OCI-M2 (cell line): ENCODE measurements at regions not wholly inside any gene's neighbourhood (a gene's known extent, or its start where the extent isn't known, plus 50 kb on each side); places are given as distances from the start of the nearest gene placed in this dataset.

Experiments
- DNase-seq: peaks from one replicate; lab custom pipeline; 2025; ENCODE audit not compliant: unreplicated experiment; lab: John Stamatoyannopoulos, UW

DNA sequence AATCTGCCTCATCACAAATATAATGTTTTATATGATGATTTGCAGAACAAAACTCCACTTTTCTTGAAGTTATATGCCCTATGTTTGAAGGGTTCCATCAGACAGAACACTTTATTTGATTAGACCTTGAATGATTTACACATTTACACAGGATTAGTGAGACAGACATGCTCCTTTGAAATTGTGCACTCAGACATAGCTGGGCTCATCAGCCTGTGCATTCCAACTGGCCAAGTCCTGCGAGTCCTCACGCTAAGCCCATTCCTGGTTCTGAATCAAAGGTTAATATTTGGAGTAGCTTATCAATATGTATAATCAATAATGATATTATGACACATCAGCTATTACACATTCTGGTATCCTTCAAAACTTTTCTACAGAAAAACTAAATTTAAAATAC lies 173.6 kb downstream of the MBL2 start:
- no peak for DNase-seq

- DNase-seq: no peak
Measured at GRCh38 chr10:52599551-52600200, 172.9 kb downstream of the MBL2 start.

- DNase-seq: peak; percentile 0
Measured at GRCh38 chr10:52604131-52604530, 168.5 kb downstream of the MBL2 start.

DNA sequence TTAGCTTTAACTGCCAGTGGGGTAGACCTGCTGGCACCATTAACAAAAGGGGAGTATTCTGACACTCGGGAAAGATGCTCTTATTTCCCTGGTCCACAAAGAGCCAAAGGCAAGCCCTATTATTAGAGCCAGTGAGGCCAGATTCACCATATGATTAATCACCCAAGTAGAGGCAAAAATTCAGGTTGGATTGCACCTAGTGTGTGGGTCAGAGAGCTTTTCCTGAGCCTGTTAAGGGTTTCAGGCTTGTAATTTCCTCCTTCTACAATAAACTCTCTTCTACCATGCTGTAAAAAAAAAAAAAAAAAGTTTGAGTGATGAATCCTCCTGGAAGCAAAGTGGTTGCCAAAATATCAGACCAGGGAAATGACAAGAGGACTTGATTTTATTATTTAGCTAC lies 163.5 kb downstream of the MBL2 start:
- no peak for DNase-seq

DNA sequence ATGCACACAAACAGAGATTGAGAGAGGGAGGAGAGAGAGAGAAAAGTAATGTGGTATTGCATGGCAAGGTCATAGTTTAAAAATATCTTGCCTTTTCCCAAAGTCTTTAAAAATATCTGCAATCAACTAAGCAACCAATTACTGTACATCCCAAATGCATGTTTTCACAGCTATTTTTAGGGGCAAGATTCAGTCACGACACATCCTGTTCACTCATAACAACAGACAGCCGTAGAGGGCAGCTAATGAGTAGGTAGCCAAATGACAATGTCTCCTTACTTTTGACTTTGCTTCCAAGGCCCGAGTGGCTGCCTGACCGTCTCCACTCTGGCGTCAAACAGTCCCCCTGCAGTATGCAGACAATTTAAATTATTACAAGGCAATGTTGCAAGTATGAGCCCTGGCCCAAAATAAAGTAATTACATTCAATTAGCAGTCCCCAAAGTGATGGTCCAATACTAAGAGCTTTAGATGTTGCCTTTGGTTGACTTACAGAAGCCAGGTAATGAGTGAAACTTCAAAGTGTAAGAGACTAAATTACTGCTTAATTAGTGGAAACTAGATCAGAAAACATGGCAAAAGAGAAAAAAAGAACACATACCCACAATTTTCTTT lies 162.9 kb downstream of the MBL2 start:
- no peak for DNase-seq

- DNase-seq: no peak
Measured at GRCh38 chr10:52615331-52615730, 157.3 kb downstream of the MBL2 start.

DNA sequence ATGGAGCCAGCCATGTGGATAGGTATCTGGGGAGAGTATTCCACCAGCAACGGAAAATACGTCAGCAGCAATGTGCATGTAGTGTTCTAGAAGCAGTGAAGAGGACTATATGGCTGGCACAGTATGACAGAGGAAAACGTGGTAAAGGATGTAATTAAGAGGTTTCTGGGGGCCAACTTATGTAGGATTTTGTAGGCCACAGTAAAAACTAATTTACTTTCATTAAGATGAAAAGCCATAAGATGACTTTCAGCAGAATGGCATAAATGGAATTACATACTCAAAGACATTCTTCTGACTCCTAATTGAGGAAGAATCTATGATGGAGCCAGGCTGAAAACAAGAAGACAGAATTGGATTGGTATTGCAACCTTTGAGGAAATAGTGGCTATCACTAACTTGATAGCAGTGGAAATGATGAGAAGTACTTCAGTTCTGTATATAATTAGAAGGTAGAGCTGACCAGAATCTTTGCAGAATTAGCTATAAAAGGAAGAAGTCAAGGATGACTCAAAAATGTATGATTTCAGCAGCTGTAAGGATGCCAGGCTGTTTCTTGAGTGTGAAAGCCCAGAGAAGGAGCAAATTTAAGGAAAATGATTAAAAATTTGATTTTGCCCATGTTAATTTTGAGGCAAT lies 156.7 kb downstream of the MBL2 start:
- no peak for DNase-seq

DNA sequence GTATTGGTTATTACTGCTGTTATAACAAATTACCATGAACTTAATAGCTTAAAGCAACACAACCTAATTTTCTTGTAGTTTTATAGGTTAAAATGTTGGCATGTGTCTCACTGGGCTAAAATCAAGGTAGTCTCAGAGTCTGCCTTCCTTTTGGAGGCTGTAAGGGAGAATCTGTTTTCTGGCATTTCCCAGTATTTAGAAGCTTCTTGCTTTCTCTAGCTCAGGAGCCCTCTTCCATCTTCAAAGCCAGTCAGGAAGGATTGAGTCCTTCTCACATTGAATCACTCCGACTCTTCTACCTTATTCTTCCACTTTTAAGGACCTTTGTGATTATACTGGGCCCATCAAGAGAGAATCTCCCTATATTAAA lies 156.2 kb downstream of the MBL2 start:
- no peak for DNase-seq

DNA sequence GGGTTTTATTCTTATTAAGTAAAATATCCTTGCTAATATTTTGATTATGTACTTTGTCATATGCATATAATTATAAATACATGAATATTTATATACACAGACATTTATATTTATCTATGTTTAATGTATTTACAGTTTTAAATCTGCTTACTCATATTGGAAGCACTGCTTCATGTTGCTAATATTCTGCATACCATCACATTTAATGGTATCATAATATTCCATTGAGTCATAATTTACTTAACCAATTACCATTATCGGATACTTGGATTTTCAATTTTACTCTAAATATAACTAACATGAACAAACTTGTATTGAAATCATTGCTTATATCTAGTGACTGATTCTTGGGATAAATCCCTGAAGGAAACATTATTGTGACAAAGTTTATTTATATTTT lies 155.2 kb downstream of the MBL2 start:
- DNase-seq: no peak

- no peak for DNase-seq
Measured at GRCh38 chr10:52619052-52619451, 153.5 kb downstream of the MBL2 start.

DNA sequence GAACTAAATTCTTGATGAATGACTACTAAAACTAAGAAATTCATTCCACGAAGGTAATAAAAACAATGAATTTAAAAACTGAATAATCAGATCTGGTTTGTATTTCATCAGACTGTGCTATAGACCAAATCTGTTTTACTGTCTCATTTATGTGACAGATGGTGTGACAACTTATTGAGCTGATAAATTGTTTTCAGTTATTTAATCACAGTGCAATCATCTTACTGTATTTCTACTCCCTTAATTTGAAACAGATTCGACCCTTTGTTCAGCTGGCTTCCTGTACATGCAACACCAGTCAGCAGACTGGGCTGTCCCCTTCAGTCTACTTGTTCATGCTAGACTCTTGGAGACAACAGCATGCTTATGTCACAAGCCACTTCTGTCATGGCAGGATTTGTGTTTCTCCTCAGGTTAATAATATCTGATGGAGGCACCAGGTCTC lies 150.9 kb downstream of the MBL2 start:
- no peak for DNase-seq

- no peak for DNase-seq
Measured at GRCh38 chr10:52623761-52624160, 148.8 kb downstream of the MBL2 start.

DNA sequence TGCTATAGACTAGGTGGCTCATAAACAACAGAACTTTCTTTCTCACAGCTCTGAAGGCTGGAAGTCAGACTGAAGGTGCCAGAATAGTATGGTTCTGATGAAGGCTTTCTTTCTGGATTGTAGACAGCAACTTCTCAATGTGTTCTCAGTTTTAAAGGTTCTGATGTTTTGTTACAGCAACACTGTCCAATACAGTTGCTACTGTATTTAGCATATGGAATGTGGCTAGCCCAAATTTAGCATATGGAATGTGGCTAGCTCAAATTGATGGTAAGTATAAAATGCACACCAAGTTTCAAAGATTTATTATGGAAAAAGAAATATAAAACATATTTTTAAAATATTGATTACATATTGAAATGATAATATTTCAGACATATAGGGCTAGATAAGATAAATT lies 145.3 kb downstream of the MBL2 start:
- DNase-seq: no peak

DNA sequence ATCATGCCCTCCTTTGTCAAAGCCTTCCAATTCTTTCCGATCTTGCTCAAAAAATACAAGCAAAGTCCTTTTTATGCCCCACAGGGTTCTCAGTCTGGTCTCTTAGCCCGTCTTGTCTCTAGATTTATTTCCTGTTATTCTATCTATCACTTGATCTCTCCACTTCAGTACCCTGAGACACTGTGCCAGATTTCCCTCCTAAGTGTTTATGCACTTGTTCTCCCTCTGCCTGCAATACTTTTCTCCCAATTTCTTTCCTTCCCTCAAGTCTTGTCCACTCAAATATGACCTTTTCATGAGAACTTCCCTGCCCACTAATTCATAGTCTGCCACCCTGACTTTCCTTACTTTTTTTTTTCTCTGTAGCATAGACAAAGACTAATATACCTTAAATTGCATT lies 141.4 kb downstream of the MBL2 start:
- DNase-seq: no peak

GRCh38 chr10:52631648-52632047 lies 140.9 kb downstream of the MBL2 start:
- no peak for DNase-seq

DNA sequence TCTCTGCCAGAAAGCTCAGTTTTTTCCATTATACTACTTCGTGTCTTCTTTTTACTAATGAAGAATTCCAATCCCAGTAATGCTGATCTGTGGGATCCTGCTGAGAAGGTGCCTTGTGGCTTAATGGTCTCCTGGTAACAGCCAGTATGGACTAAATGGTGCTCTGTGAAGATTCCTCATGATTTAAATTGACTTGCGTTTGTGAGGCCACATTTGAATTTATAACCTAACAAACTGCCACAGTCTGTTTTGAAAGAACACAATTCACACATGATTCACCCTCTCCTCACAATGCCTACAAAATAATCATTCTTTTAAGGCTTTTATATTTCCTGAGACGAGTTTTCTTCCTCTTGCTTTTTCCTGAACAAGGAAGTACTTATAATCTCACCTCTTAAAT lies 140.0 kb downstream of the MBL2 start:
- DNase-seq: no peak

GRCh38 chr10:52633266-52633665 lies 139.3 kb downstream of the MBL2 start:
- no peak for DNase-seq

- DNase-seq: no peak
Measured at GRCh38 chr10:52635651-52636050, 136.9 kb downstream of the MBL2 start.

- no peak for DNase-seq
Measured at GRCh38 chr10:52636874-52637273, 135.7 kb downstream of the MBL2 start.

- no peak for DNase-seq
Measured at GRCh38 chr10:52637592-52637991, 135.0 kb downstream of the MBL2 start.

DNA sequence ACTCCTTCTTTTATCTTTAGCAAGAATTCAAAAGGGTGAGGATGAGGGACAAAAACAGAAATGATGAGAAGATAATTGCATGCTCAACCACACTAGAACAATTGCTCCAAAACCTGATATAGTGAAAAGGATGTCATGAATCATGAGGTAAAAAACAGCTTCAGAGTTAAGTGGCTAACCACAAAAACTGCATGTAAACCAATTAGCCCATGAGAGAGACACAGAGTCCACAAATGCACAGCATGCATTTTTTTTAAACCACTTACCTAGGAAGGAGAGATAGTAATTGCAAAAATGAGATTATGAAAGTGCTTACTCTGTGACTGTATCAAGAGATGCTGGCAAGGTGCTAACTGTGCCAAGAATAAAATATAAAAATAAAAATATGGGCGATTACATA lies 132.9 kb downstream of the MBL2 start:
- no peak for DNase-seq

DNA sequence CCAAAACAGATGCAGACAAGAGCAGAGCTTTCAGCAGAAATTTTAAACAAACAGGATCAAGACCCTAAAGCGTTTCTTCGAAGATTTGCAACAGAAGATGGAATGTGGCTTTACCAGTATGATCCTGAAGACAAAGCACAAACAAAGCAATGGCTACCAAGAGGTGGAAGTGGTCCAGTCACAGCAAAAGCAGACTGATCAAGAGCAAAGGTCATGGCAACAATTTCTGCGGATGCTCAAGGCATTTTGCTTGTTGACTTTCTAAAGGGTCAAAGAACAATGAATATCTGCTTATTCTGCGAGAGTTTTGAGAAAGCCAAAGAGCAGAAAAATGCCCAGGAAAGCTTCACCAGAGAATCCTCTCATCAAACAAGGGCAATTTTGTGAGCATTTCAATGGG lies 130.4 kb downstream of the MBL2 start:
- DNase-seq: no peak
